HCT116 (cell line): ENCODE measurements at regions not wholly inside any gene's neighbourhood (a gene's known extent, or its start where the extent isn't known, plus 50 kb on each side); places are given as distances from the start of the nearest gene placed in this dataset.

Experiments used
- ATAC-seq: fragments of 200-7000 bp; cut with Tn5 transposase; 2 replicates; pipeline ENCODE4 v1.9.1; 2020; ENCODE audit warnings: mild to moderate bottlenecking, moderate library complexity
- BruUV-seq: library from RNA; stranded (reverse); fragments of 400-500 nt; replicated peaks from 2 replicates; lab custom pipeline; 2021; lab: Mats Ljungman, UMichigan
- CTCF ChIA-PET: fragments of 300-600 bp; sonication (Branson Sonifier 250); formaldehyde crosslinking; loops from one replicate; lab custom pipeline; 2021; ENCODE audit warnings: antibody characterized with exemption; lab: Charles Lee
- POLR2A ChIA-PET: fragments of 300-600, 350-600 bp; sonication (Branson Sonifier 250); formaldehyde crosslinking; loops from one replicate; lab custom pipeline; 2021; ENCODE audit warnings: antibody characterized with exemption; lab: Charles Lee
- RAD21 ChIA-PET, 2 experiments: fragments of 300-600 bp; sonication (Branson Sonifier 250); formaldehyde crosslinking; loops; one replicate each; lab custom pipeline; 2023; ENCODE audit warnings: low total read pairs in 2 of 2; ENCODE audit not compliant: uncharacterized antibody in 2 of 2, unreplicated experiment in 2 of 2, low non-redundant PET in 1 of 2; lab: Charles Lee
- DNase-seq: peaks from one replicate; pipeline ENCODE4 v3.0.0-alpha.2; 2010; ENCODE audit warnings: low read depth, low spot score
- H2AFZ ChIP-seq: fragments of 200-600 bp; shearing (Covaris generic), sonication (generic); 2 replicates; pipeline ENCODE4 v1.6.1; 2017; ENCODE audit warnings: low read depth, mixed run types, mixed read lengths, antibody characterized with exemption, low read length; ENCODE audit not compliant: poor library complexity, severe bottlenecking
- H3K27ac ChIP-seq: 2 replicates; pipeline ENCODE4 v1.5.1; 2012; ENCODE audit warnings: low read depth, low read length
- H3K27me3 ChIP-seq: fragments of 200-600 bp; sonication (generic); 2 replicates; pipeline ENCODE4 v1.6.1; 2016; ENCODE audit warnings: mixed run types, low read length, mixed read lengths; ENCODE audit not compliant: insufficient read depth
- H3K36me3 ChIP-seq, 2 experiments: fragments of 200-500 bp in 1 of 2; fragments of 200-600 bp in 1 of 2; sonication (Bioruptor generic) in 1 of 2; sonication (generic) in 1 of 2; 2 replicates each; pipeline versions ENCODE4 v1.5.1 to v1.6.1; 2014 to 2016; ENCODE audit warnings: low read length in 2 of 2, inconsistent platforms in 1 of 2, mixed read lengths in 1 of 2, mixed run types in 1 of 2; ENCODE audit not compliant: insufficient read depth in 2 of 2, control insufficient read depth in 1 of 2
- H3K4me1 ChIP-seq, 2 experiments: fragments of 200-600 bp in 1 of 2; sonication (generic) in 1 of 2; 2 replicates each; pipeline versions ENCODE4 v1.5.1 to v1.6.1; 2012 to 2017; ENCODE audit warnings: low read length in 2 of 2, inconsistent platforms in 1 of 2, mild to moderate bottlenecking in 1 of 2, mixed read lengths in 1 of 2, mixed run types in 1 of 2, moderate library complexity in 1 of 2; ENCODE audit not compliant: insufficient read depth in 2 of 2, control insufficient read depth in 1 of 2
- H3K4me2 ChIP-seq: fragments of 200-600 bp; sonication (generic); 2 replicates; pipeline ENCODE4 v1.6.1; 2017; ENCODE audit warnings: mixed run types, low read length, mixed read lengths
- H3K4me3 ChIP-seq, 2 experiments: fragments of 200-600 bp in 1 of 2; sonication (generic) in 1 of 2; replicated peaks in 1 of 2; 2 replicates each; pipeline ENCODE4 v1.5.1; 2011 to 2016; ENCODE audit warnings: low read length in 2 of 2, control low read depth in 1 of 2, low read depth in 1 of 2, mild to moderate bottlenecking in 1 of 2, mixed read lengths in 1 of 2, mixed run types in 1 of 2
- H3K79me2 ChIP-seq: fragments of 200-600 bp; sonication (generic); 2 replicates; pipeline ENCODE4 v1.6.1; 2017; ENCODE audit warnings: mild to moderate bottlenecking, mixed run types, low read length, moderate library complexity, mixed read lengths; ENCODE audit not compliant: insufficient read depth
- H3K9ac ChIP-seq: fragments of 200-600 bp; sonication (generic); 2 replicates; pipeline ENCODE4 v1.6.1; 2016; ENCODE audit warnings: low read length, mixed read lengths
- H3K9me2 ChIP-seq: fragments of 200-600 bp; sonication (generic), shearing (Covaris generic); 2 replicates; pipeline ENCODE4 v1.6.1; 2017; ENCODE audit warnings: mixed run types, mild to moderate bottlenecking, moderate library complexity; ENCODE audit not compliant: insufficient read depth
- H3K9me3 ChIP-seq, 2 experiments: fragments of 200-500 bp in 1 of 2; fragments of 200-600 bp in 1 of 2; sonication (Bioruptor generic) in 1 of 2; sonication (generic) in 1 of 2; 2 replicates each; pipeline ENCODE4 v1.6.1; 2014 to 2017; ENCODE audit warnings: low read length in 2 of 2, mixed read lengths in 2 of 2, inconsistent platforms in 1 of 2, low read depth in 1 of 2, mild to moderate bottlenecking in 1 of 2, mixed run types in 1 of 2, moderate library complexity in 1 of 2; ENCODE audit not compliant: control insufficient read depth in 1 of 2, insufficient read depth in 1 of 2
- H4K20me1 ChIP-seq: fragments of 200-600 bp; sonication (generic), shearing (Covaris generic); 2 replicates; pipeline ENCODE4 v1.6.1; 2017; ENCODE audit warnings: mixed run types, mild to moderate bottlenecking, moderate library complexity; ENCODE audit not compliant: insufficient read depth
- CEBPB ChIP-seq: IDR thresholded peaks from 2 replicates; pipeline ENCODE4 v1.6.1; 2012; ENCODE audit warnings: low read depth
- ELF1 ChIP-seq: IDR thresholded peaks from 2 replicates; pipeline ENCODE4 v1.6.1; 2012; ENCODE audit warnings: low read depth, borderline replicate concordance
- EZH2phosphoT487 ChIP-seq: fragments of 200-600 bp; IDR thresholded peaks from 2 replicates; pipeline ENCODE4 v1.6.1; 2018; ENCODE audit warnings: antibody characterized with exemption, borderline replicate concordance
- FOSL1 ChIP-seq: IDR thresholded peaks from 2 replicates; pipeline ENCODE4 v1.6.1; 2012; ENCODE audit warnings: low read depth
- JUND ChIP-seq: IDR thresholded peaks from 2 replicates; pipeline ENCODE4 v1.6.1; 2012
- POLR2AphosphoS5 ChIP-seq: IDR thresholded peaks from 2 replicates; pipeline ENCODE4 v1.6.1; 2011; ENCODE audit warnings: mild to moderate bottlenecking, low read depth, low read length, moderate library complexity
- RAD21 ChIP-seq: IDR thresholded peaks from 2 replicates; pipeline ENCODE4 v1.6.1; 2012; ENCODE audit warnings: low read depth, mild to moderate bottlenecking
- SIN3A ChIP-seq: IDR thresholded peaks from 2 replicates; pipeline ENCODE4 v1.6.1; 2012; ENCODE audit warnings: low read depth
- SP1 ChIP-seq: IDR thresholded peaks from 2 replicates; pipeline ENCODE4 v1.6.1; 2012; ENCODE audit warnings: low read depth
- SRF ChIP-seq: IDR thresholded peaks from 2 replicates; pipeline ENCODE4 v1.6.1; 2012; ENCODE audit warnings: low read depth
- YY1 ChIP-seq: IDR thresholded peaks from 2 replicates; pipeline ENCODE4 v1.6.1; 2011; ENCODE audit warnings: low read length, low read depth, moderate library complexity, mild to moderate bottlenecking; ENCODE audit not compliant: insufficient replicate concordance; ENCODE audit errors: extremely low read depth
- ZNF274 ChIP-seq: fragments of 200-500 bp; sonication (Bioruptor generic); IDR thresholded peaks from 2 replicates; pipeline ENCODE4 v1.6.1; 2014; ENCODE audit warnings: mild to moderate bottlenecking, low read depth, low read length, inconsistent platforms
- intact Hi-C: fragments of 100-400 bp; cut with micrococcal nuclease; formaldehyde crosslinking; loops from 2 replicates; pipeline ENCODE4 v1.10.0; 2022
- TF ChIP-seq, protein P1 (sequence below): IDR thresholded peaks from 2 replicates; pipeline ENCODE4 v1.6.1; 2011; ENCODE audit warnings: mild to moderate bottlenecking, low read length, moderate library complexity; ENCODE audit not compliant: insufficient replicate concordance; ENCODE audit errors: extremely low read depth
- TF ChIP-seq, protein P2 (sequence below): IDR thresholded peaks from 2 replicates; pipeline ENCODE4 v1.6.1; 2012
- TF ChIP-seq, protein P3 (sequence below): IDR thresholded peaks from 2 replicates; pipeline ENCODE4 v1.6.1; 2012
- TF ChIP-seq, protein P4 (sequence below): IDR thresholded peaks from 2 replicates; pipeline ENCODE4 v1.6.1; 2012; ENCODE audit warnings: low read depth

DNA sequence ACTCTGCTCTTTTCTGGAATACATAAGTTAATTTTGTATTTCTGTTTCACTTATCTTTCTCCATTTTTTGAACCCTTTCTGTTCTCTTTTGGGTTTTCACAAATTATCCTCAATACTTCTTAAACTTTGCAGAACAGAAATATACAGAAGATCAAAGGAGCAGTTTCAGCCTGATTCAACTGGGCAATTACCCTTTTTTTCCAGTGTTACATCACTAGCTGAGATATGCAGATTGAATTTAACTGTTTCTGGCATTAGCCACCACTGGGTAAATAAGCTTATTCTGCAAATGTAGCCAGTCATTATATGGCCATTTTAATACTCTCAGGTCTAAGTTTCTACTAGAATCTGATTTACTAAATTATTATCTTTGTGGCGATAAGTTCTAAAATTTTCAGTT, 66.9 kb upstream of the GRID2 start:
- POLR2A ChIA-PET = no interaction called here
- Histone ChIP-seq H3K9me3 (peaks cover 0 to 3% of the 10 kb centered on the region in 2 experiments; a peak in 1 of 4 replicates), H3K36me3 (no peaks in the 10 kb centered on the region), H2AFZ (no peak overlapping the region), H3K9me2 (no peaks in the 10 kb centered on the region), H3K4me2 (no peak overlapping the region), H3K27me3 (no peaks in the 10 kb centered on the region), H3K79me2 (no peaks in the 10 kb centered on the region), H4K20me1 (no peaks in the 10 kb centered on the region), H3K9ac (no peak overlapping the region), H3K4me3 (no peak overlapping the region), H3K27ac (no peak overlapping the region), H3K4me1 (peaks cover 0 to 6% of the 10 kb centered on the region in 2 experiments; a peak in 1 of 4 replicates)
- intact Hi-C loops = no loop called here
- TF ChIP-seq FOSL1 (no peak), EZH2phosphoT487 (no peak), JUND (no peak), YY1 (no peak), ELF1 (no peak), SRF (no peak), POLR2AphosphoS5 (no peak), RAD21 (no peak), ZNF274 (no peak), SIN3A (no peak), CEBPB (no peak), SP1 (no peak)
- TF ChIP-seq, protein P1, sequence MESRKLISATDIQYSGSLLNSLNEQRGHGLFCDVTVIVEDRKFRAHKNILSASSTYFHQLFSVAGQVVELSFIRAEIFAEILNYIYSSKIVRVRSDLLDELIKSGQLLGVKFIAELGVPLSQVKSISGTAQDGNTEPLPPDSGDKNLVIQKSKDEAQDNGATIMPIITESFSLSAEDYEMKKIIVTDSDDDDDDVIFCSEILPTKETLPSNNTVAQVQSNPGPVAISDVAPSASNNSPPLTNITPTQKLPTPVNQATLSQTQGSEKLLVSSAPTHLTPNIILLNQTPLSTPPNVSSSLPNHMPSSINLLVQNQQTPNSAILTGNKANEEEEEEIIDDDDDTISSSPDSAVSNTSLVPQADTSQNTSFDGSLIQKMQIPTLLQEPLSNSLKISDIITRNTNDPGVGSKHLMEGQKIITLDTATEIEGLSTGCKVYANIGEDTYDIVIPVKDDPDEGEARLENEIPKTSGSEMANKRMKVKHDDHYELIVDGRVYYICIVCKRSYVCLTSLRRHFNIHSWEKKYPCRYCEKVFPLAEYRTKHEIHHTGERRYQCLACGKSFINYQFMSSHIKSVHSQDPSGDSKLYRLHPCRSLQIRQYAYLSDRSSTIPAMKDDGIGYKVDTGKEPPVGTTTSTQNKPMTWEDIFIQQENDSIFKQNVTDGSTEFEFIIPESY = no peak
- TF ChIP-seq, protein P2, sequence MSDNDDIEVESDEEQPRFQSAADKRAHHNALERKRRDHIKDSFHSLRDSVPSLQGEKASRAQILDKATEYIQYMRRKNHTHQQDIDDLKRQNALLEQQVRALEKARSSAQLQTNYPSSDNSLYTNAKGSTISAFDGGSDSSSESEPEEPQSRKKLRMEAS = no peak
- TF ChIP-seq, protein P3, sequence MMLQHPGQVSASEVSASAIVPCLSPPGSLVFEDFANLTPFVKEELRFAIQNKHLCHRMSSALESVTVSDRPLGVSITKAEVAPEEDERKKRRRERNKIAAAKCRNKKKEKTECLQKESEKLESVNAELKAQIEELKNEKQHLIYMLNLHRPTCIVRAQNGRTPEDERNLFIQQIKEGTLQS = no peak
- TF ChIP-seq, protein P4, sequence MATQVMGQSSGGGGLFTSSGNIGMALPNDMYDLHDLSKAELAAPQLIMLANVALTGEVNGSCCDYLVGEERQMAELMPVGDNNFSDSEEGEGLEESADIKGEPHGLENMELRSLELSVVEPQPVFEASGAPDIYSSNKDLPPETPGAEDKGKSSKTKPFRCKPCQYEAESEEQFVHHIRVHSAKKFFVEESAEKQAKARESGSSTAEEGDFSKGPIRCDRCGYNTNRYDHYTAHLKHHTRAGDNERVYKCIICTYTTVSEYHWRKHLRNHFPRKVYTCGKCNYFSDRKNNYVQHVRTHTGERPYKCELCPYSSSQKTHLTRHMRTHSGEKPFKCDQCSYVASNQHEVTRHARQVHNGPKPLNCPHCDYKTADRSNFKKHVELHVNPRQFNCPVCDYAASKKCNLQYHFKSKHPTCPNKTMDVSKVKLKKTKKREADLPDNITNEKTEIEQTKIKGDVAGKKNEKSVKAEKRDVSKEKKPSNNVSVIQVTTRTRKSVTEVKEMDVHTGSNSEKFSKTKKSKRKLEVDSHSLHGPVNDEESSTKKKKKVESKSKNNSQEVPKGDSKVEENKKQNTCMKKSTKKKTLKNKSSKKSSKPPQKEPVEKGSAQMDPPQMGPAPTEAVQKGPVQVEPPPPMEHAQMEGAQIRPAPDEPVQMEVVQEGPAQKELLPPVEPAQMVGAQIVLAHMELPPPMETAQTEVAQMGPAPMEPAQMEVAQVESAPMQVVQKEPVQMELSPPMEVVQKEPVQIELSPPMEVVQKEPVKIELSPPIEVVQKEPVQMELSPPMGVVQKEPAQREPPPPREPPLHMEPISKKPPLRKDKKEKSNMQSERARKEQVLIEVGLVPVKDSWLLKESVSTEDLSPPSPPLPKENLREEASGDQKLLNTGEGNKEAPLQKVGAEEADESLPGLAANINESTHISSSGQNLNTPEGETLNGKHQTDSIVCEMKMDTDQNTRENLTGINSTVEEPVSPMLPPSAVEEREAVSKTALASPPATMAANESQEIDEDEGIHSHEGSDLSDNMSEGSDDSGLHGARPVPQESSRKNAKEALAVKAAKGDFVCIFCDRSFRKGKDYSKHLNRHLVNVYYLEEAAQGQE = no peak
- no TSS peak for BruUV-seq
- RAD21 ChIA-PET = no interaction called here
- CTCF ChIA-PET = no interaction called here
- no peak for DNase-seq
- no peak for ATAC-seq
